ENCODE measurements at regions not wholly inside any gene's neighbourhood (a gene's known extent, or its start where the extent isn't known, plus 50 kb on each side); places are given as distances from the start of the nearest gene placed in this dataset.

DNA sequence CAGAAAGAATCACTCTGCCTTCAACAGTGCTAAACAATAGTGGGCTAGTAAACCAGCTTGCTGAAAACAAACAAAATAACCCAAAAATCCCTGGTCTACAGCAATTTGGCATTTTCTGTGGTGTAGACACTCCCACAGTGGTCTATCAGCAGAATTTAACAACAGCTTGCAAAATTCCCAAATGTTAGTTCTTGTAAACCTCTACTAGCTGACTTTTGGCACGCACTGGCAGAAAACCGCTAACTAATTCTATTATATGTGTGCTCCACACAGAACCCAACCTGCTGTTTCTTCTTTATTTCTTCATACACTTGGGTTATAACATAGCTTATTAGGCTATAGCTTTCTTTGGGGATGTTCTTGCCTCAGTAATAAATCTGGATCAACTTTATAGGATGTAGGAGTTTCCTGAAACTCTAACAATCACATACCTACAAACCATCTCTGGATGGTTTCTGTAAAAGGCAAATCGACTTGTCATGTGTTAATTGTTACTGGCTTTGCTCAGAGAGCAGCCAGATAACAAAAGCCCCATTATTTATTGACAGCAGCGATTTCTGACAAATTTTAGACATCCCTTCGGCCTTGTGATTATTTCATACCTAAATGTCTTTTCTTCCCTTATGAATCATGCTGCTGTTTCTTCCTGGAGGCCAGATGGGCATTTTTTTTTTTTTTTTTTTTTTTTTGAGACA lies 82.7 kb upstream of the NAA35 start:
- TF ChIP-seq, protein P1, sequence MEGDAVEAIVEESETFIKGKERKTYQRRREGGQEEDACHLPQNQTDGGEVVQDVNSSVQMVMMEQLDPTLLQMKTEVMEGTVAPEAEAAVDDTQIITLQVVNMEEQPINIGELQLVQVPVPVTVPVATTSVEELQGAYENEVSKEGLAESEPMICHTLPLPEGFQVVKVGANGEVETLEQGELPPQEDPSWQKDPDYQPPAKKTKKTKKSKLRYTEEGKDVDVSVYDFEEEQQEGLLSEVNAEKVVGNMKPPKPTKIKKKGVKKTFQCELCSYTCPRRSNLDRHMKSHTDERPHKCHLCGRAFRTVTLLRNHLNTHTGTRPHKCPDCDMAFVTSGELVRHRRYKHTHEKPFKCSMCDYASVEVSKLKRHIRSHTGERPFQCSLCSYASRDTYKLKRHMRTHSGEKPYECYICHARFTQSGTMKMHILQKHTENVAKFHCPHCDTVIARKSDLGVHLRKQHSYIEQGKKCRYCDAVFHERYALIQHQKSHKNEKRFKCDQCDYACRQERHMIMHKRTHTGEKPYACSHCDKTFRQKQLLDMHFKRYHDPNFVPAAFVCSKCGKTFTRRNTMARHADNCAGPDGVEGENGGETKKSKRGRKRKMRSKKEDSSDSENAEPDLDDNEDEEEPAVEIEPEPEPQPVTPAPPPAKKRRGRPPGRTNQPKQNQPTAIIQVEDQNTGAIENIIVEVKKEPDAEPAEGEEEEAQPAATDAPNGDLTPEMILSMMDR (IDR thresholded peaks at IDR 0.05): no peak
- no peak for TF ChIP-seq POLR2A (IDR thresholded peaks at IDR 0.05)
